ENCODE measurements at regions not wholly inside any gene's neighbourhood (a gene's known extent, or its start where the extent isn't known, plus 50 kb on each side); places are given as distances from the start of the nearest gene placed in this dataset.
"Not testable (repeated sequence)": the region's sequence is repeated elsewhere in the genome, so short reads cannot be mapped to it uniquely, and the experiment has no call there.

- no peak for DNase-seq
Measured at GRCh38 chr13:88739195-88739594, 1068.0 kb downstream of the SLITRK5 start.

GRCh38 chr13:88744289-88744688, 1073.1 kb downstream of the SLITRK5 start:
- DNase-seq, result no peak

- DNase-seq, result no peak
Measured at GRCh38 chr13:88745011-88745410, 1073.8 kb downstream of the SLITRK5 start.

GRCh38 chr13:88752041-88752440, 1080.9 kb downstream of the SLITRK5 start:
- no peak for DNase-seq

GRCh38 chr13:88754141-88754540, 1083.0 kb downstream of the SLITRK5 start:
- DNase-seq, result no peak

GRCh38 chr13:88761145-88761544, 1090.0 kb downstream of the SLITRK5 start:
- no peak for DNase-seq

- DNase-seq, result no peak
Measured at GRCh38 chr13:88764103-88764502, 1092.9 kb downstream of the SLITRK5 start.

GRCh38 chr13:88800505-88800904, 1129.3 kb downstream of the SLITRK5 start:
- no peak for DNase-seq

- no peak for DNase-seq
Measured at GRCh38 chr13:88801361-88801760, 1130.2 kb downstream of the SLITRK5 start.

- DNase-seq, result no peak
Measured at GRCh38 chr13:88802886-88803285, 1131.7 kb downstream of the SLITRK5 start.

GRCh38 chr13:88806438-88806837, 1135.3 kb downstream of the SLITRK5 start:
- DNase-seq, result no peak

- DNase-seq, result no peak
Measured at GRCh38 chr13:88817560-88817959, 1146.4 kb downstream of the SLITRK5 start.

GRCh38 chr13:88823114-88823513, 1151.9 kb downstream of the SLITRK5 start:
- DNase-seq, result no peak

GRCh38 chr13:88824218-88824617, 1153.0 kb downstream of the SLITRK5 start:
- DNase-seq, result no peak

GRCh38 chr13:88840085-88840484, 1168.9 kb downstream of the SLITRK5 start:
- no peak for DNase-seq

GRCh38 chr13:88852293-88852692, 1181.1 kb downstream of the SLITRK5 start:
- DNase-seq, result not testable (repeated sequence)

GRCh38 chr13:88857256-88857655, 1186.1 kb downstream of the SLITRK5 start:
- no peak for DNase-seq

GRCh38 chr13:88862095-88862620, 1191.0 kb downstream of the SLITRK5 start:
- no peak for DNase-seq

GRCh38 chr13:88863116-88863515, 1191.9 kb downstream of the SLITRK5 start:
- no peak for DNase-seq

- DNase-seq, result no peak
Measured at GRCh38 chr13:88866195-88866594, 1195.0 kb downstream of the SLITRK5 start.

GRCh38 chr13:88883741-88884140, 1212.6 kb downstream of the SLITRK5 start:
- no peak for DNase-seq

- no peak for DNase-seq
Measured at GRCh38 chr13:88887045-88887662, 1216.0 kb downstream of the SLITRK5 start.

GRCh38 chr13:88895261-88895941, 1224.2 kb downstream of the SLITRK5 start:
- no peak for DNase-seq

GRCh38 chr13:88896466-88896865, 1225.3 kb downstream of the SLITRK5 start:
- no peak for DNase-seq

Measured in activated T-cell treated with anti-CD3 and anti-CD28 coated beads, Interleukin-2, amount 50 U/mL, for 1 hour (primary cell).